ENCODE measurements at regions not wholly inside any gene's neighbourhood (a gene's known extent, or its start where the extent isn't known, plus 50 kb on each side); places are given as distances from the start of the nearest gene placed in this dataset.

- TF ChIP-seq CTCF (conservative IDR thresholded peaks at IDR 0.05; ENCODE audit: low read depth, low read length) (no peak), EZH2 (IDR thresholded peaks at IDR 0.05; ENCODE audit: low read length, unreplicated experiment) (no peak)
Observed at GRCh38 chr10:90602862-90603610, 254.8 kb downstream of the HTR7 start.
